ENCODE measurements at regions not wholly inside any gene's neighbourhood (a gene's known extent, or its start where the extent isn't known, plus 50 kb on each side); places are given as distances from the start of the nearest gene placed in this dataset.
"Not testable (repeated sequence)": the region's sequence is repeated elsewhere in the genome, so short reads cannot be mapped to it uniquely, and the experiment has no call there.

GRCh38 chr4:127491571-127491970 is 141.2 kb upstream of the INTU start:
- no peak for FAIRE-seq
- Histone ChIP-seq H3K9ac (ENCODE audit: control insufficient read depth, insufficient read depth, low read length) (no peak overlapping the region), H4K20me1 (ENCODE audit: control insufficient read depth, insufficient read depth) (no peaks in the 10 kb centered on the region), H3K27ac (ENCODE audit: control insufficient read depth, insufficient read depth) (no peak overlapping the region), H3K9me3 (replicated peaks; ENCODE audit: control insufficient read depth, insufficient read depth, low read length) (no peaks in the 10 kb centered on the region), H3K4me3 (no peak overlapping the region), H3K4me2 (ENCODE audit: control insufficient read depth, insufficient read depth) (no peak overlapping the region), H3K4me1 (ENCODE audit: control insufficient read depth, insufficient read depth, low read length) (no peaks in the 10 kb centered on the region), H3K79me2 (ENCODE audit: control insufficient read depth, insufficient read depth, low read length) (no peaks in the 10 kb centered on the region), H3K27me3 (replicated peaks in 1 of 2; ENCODE audit: control insufficient read depth in 2 of 2, insufficient read depth in 2 of 2, low read length in 1 of 2) (no peaks in the 10 kb centered on the region), H3K36me3 (ENCODE audit: control insufficient read depth in 2 of 2, insufficient read depth in 2 of 2, low read length in 1 of 2) (no peaks in the 10 kb centered on the region), H2AFZ (ENCODE audit: control insufficient read depth, low read depth, low read length) (no peak overlapping the region)
- intact Hi-C loops (cut with micrococcal nuclease; ENCODE audit: unreplicated experiment) (no loop called here), in situ Hi-C loops (cut with MboI) (no loop called here)
- no peak for TF ChIP-seq KLF5 (IDR thresholded peaks at IDR 0.05; ENCODE audit: partially characterized antibody)
- TF ChIP-seq ZNF24 (IDR thresholded peaks at IDR 0.05): no peak
- TF ChIP-seq RAD51 (IDR thresholded peaks at IDR 0.05): no peak
- TF ChIP-seq E2F8 (IDR thresholded peaks at IDR 0.05; ENCODE audit: low read depth, partially characterized antibody): no peak
- TF ChIP-seq GATAD2B (conservative IDR thresholded peaks at IDR 0.05; ENCODE audit: low read depth): no peak
- ChIA-PET RAD21 (ENCODE audit: unreplicated experiment) (no interaction called here), CTCF (no interaction called here), SMC1A (ENCODE audit: uncharacterized antibody, unreplicated experiment) (no interaction called here), POLR2A (no interaction called here)
- no peak for DNase-seq (ENCODE audit: low read depth, low spot score)
- BruUV-seq (replicated peaks): no TSS peak
- ATAC-seq: no peak

GRCh38 chr4:127496875-127497274 is 135.9 kb upstream of the INTU start:
- intact Hi-C loops (cut with micrococcal nuclease; ENCODE audit: unreplicated experiment); H3K4me3 ChIP-seq; in situ Hi-C loops (cut with MboI); BruUV-seq (replicated peaks); FAIRE-seq; H3K4me2 ChIP-seq (ENCODE audit: control insufficient read depth, insufficient read depth); H3K9ac ChIP-seq (ENCODE audit: control insufficient read depth, insufficient read depth, low read length); DNase-seq (ENCODE audit: low read depth, low spot score); POLR2A ChIA-PET; CTCF ChIA-PET; H3K27ac ChIP-seq (ENCODE audit: control insufficient read depth, insufficient read depth); H4K20me1 ChIP-seq (ENCODE audit: control insufficient read depth, insufficient read depth); H3K9me3 ChIP-seq (replicated peaks; ENCODE audit: control insufficient read depth, insufficient read depth, low read length); SMC1A ChIA-PET (ENCODE audit: uncharacterized antibody, unreplicated experiment); RAD21 ChIA-PET (ENCODE audit: unreplicated experiment); H2AFZ ChIP-seq (ENCODE audit: control insufficient read depth, low read depth, low read length); H3K36me3 ChIP-seq (ENCODE audit: control insufficient read depth in 2 of 2, insufficient read depth in 2 of 2, low read length in 1 of 2); ATAC-seq; H3K4me1 ChIP-seq (ENCODE audit: control insufficient read depth, insufficient read depth, low read length); H3K27me3 ChIP-seq (replicated peaks in 1 of 2; ENCODE audit: control insufficient read depth in 2 of 2, insufficient read depth in 2 of 2, low read length in 1 of 2); H3K79me2 ChIP-seq (ENCODE audit: control insufficient read depth, insufficient read depth, low read length): not testable (repeated sequence)
- 0 out of 2 replicates have a peak, but pooled peaks have one; percentile 10 for TF ChIP-seq NFYB (IDR thresholded peaks at IDR 0.05; ENCODE audit: insufficient read depth, low read depth, low read length)
- WGBS (ENCODE audit: insufficient coverage, insufficient replicate concordance, low lambda C conversion rate, missing lambda C conversion rate): 19% methylated on average over 9 of the region's 9 CpGs
